ENCODE measurements at regions not wholly inside any gene's neighbourhood (a gene's known extent, or its start where the extent isn't known, plus 50 kb on each side); places are given as distances from the start of the nearest gene placed in this dataset.

GRCh38 chr2:128438091-128438490, 119.4 kb upstream of the HS6ST1 start:
- no peak for TF ChIP-seq CTCF (IDR thresholded peaks at IDR 0.05)
- Histone ChIP-seq H3K36me3 (ENCODE audit: insufficient read depth in 1 of 2, low read depth in 1 of 2) (no peaks in the 10 kb centered on the region), H3K4me3 (no peak overlapping the region), H3K27me3 (ENCODE audit: insufficient read depth in 3 of 3, low read length in 2 of 3) (no peaks in the 10 kb centered on the region), H3K9me3 (no peaks in the 10 kb centered on the region), H3K4me1 (peaks cover 2% of the 10 kb centered on the region), H3K27ac (no peak overlapping the region)
- intact Hi-C loops (cut with DNase I): no loop called here
- 91 to 96% (median 95%) methylated on average over 16 of the region's 16 CpGs for WGBS, 3 donors
- no peak for ATAC-seq
- no peak for DNase-seq

- peaks cover 2% of the 10 kb centered on the region for H3K4me1 ChIP-seq
- no peak for DNase-seq
- no peak overlapping the region for H3K4me3 ChIP-seq
- no peaks in the 10 kb centered on the region for H3K36me3 ChIP-seq (ENCODE audit: insufficient read depth in 1 of 2, low read depth in 1 of 2)
- intact Hi-C loops (cut with DNase I): no loop called here
- no peaks in the 10 kb centered on the region for H3K9me3 ChIP-seq
- ATAC-seq: no peak
- no peaks in the 10 kb centered on the region for H3K27me3 ChIP-seq (ENCODE audit: insufficient read depth in 3 of 3, low read length in 2 of 3)
- 79 to 83% (median 81%) methylated on average over 14 of the region's 14 CpGs for WGBS, 3 donors
- no peak overlapping the region for H3K27ac ChIP-seq
- no peak for TF ChIP-seq CTCF (IDR thresholded peaks at IDR 0.05)
Measured at GRCh38 chr2:128438586-128438985, 119.9 kb upstream of the HS6ST1 start.

- H3K9me3 ChIP-seq: no peaks in the 10 kb centered on the region
- H3K27ac ChIP-seq: no peak overlapping the region
- peaks cover 2% of the 10 kb centered on the region for H3K4me1 ChIP-seq
- ATAC-seq (peak in 2 of 4 donors; percentile 37 to 60), DNase-seq (no peak)
- intact Hi-C loops (cut with DNase I): no loop called here
- H3K27me3 ChIP-seq (ENCODE audit: insufficient read depth in 3 of 3, low read length in 2 of 3): no peaks in the 10 kb centered on the region
- H3K4me3 ChIP-seq: no peak overlapping the region
- no peak for TF ChIP-seq CTCF (IDR thresholded peaks at IDR 0.05)
- WGBS, 3 donors: 66 to 77% (median 77%) methylated on average over 12 of the region's 12 CpGs
- no peaks in the 10 kb centered on the region for H3K36me3 ChIP-seq (ENCODE audit: insufficient read depth in 1 of 2, low read depth in 1 of 2)
Measured at GRCh38 chr2:128439031-128439790, 120.5 kb upstream of the HS6ST1 start.

GRCh38 chr2:128439791-128440665, 121.4 kb upstream of the HS6ST1 start:
- Histone ChIP-seq H3K36me3 (ENCODE audit: insufficient read depth in 1 of 2, low read depth in 1 of 2) (no peaks in the 10 kb centered on the region), H3K4me3 (no peak overlapping the region), H3K9me3 (no peaks in the 10 kb centered on the region), H3K27me3 (ENCODE audit: insufficient read depth in 3 of 3, low read length in 2 of 3) (no peaks in the 10 kb centered on the region), H3K4me1 (peaks cover 2% of the 10 kb centered on the region), H3K27ac (no peak overlapping the region)
- WGBS, 3 donors: 60 to 62% (median 61%) methylated on average over 13 of the region's 13 CpGs
- intact Hi-C loops (cut with DNase I): no loop called here
- ATAC-seq: no peak
- DNase-seq: no peak
- no peak for TF ChIP-seq CTCF (IDR thresholded peaks at IDR 0.05)

Measured in psoas muscle (tissue), 7 donors.